ENCODE measurements at regions not wholly inside any gene's neighbourhood (a gene's known extent, or its start where the extent isn't known, plus 50 kb on each side); places are given as distances from the start of the nearest gene placed in this dataset.

GRCh38 chr11:130776061-130776419, 140.2 kb downstream of the SNX19 start:
- DNase-seq (ENCODE audit: low spot score), result no peak

GRCh38 chr11:130778026-130778425, 138.3 kb downstream of the SNX19 start:
- DNase-seq (ENCODE audit: low spot score), result no peak

GRCh38 chr11:130778705-130779104, 137.6 kb downstream of the SNX19 start:
- no peak for DNase-seq (ENCODE audit: low spot score)

- no peak for DNase-seq (ENCODE audit: low spot score)
These were observed 137.0 kb downstream of the SNX19 start for GRCh38 chr11:130779267-130779666.

GRCh38 chr11:130779943-130780342, 136.3 kb downstream of the SNX19 start:
- DNase-seq (ENCODE audit: low spot score), result no peak

GRCh38 chr11:130780437-130780836, 135.8 kb downstream of the SNX19 start:
- no peak for DNase-seq (ENCODE audit: low spot score)

- no peak for DNase-seq (ENCODE audit: low spot score)
These were observed 134.3 kb downstream of the SNX19 start for GRCh38 chr11:130781931-130782330.

GRCh38 chr11:130782361-130783222, 133.7 kb downstream of the SNX19 start:
- peak; percentile 31 for DNase-seq (ENCODE audit: low spot score)

- no peak for DNase-seq (ENCODE audit: low spot score)
These were observed 133.0 kb downstream of the SNX19 start for GRCh38 chr11:130783323-130783722.

- peak; percentile 46 for DNase-seq (ENCODE audit: low spot score)
These were observed 130.7 kb downstream of the SNX19 start for GRCh38 chr11:130785380-130786116.

GRCh38 chr11:130786586-130786985, 129.7 kb downstream of the SNX19 start:
- DNase-seq (ENCODE audit: low spot score), result no peak

GRCh38 chr11:130787092-130787616, 129.1 kb downstream of the SNX19 start:
- no peak for DNase-seq (ENCODE audit: low spot score)

- no peak for DNase-seq (ENCODE audit: low spot score)
These were observed 128.2 kb downstream of the SNX19 start for GRCh38 chr11:130787973-130788570.

GRCh38 chr11:130789056-130789640, 127.1 kb downstream of the SNX19 start:
- no peak for DNase-seq (ENCODE audit: low spot score)

GRCh38 chr11:130790689-130791088, 125.6 kb downstream of the SNX19 start:
- DNase-seq (ENCODE audit: low spot score), result no peak

- DNase-seq (ENCODE audit: low spot score), result no peak
These were observed 123.5 kb downstream of the SNX19 start for GRCh38 chr11:130792772-130793171.

- DNase-seq (ENCODE audit: low spot score), result no peak
These were observed 119.5 kb downstream of the SNX19 start for GRCh38 chr11:130796828-130797227.

- no peak for DNase-seq (ENCODE audit: low spot score)
These were observed 118.0 kb downstream of the SNX19 start for GRCh38 chr11:130798280-130798679.

GRCh38 chr11:130798801-130799200, 117.5 kb downstream of the SNX19 start:
- DNase-seq (ENCODE audit: low spot score), result no peak

- no peak for DNase-seq (ENCODE audit: low spot score)
These were observed 114.8 kb downstream of the SNX19 start for GRCh38 chr11:130801333-130802122.

- DNase-seq (ENCODE audit: low spot score), result no peak
These were observed 113.7 kb downstream of the SNX19 start for GRCh38 chr11:130802567-130802966.

All from iPS-NIHi11 (cell line).